A673 (cell line): ENCODE measurements at regions not wholly inside any gene's neighbourhood (a gene's known extent, or its start where the extent isn't known, plus 50 kb on each side); places are given as distances from the start of the nearest gene placed in this dataset.

Source experiments
- CTCF ChIP-seq: fragments of 300-800, 200-600 bp; sonication (generic); conservative IDR thresholded peaks from 2 replicates; pipeline ENCODE4 v1.5.1; 2017; ENCODE audit warnings: low read depth, mild to moderate bottlenecking, antibody characterized with exemption, low read length, moderate library complexity, mixed read lengths
- EZH2 ChIP-seq: fragments of 200-600 bp; sonication (generic); IDR thresholded peaks from 2 replicates; pipeline ENCODE4 v1.6.1; 2017; ENCODE audit warnings: borderline replicate concordance, low read depth, mild to moderate bottlenecking, mixed read lengths, antibody characterized with exemption, low read length; ENCODE audit not compliant: poor library complexity, severe bottlenecking

GRCh38 chr1:24989082-24989481 is 59.0 kb upstream of the RUNX3 start:
- TF ChIP-seq CTCF (no peak), EZH2 (no peak)
